Stimulated activated naive CD8-positive, alpha-beta T cell treated with anti-CD3 and anti-CD28 coated beads, Interleukin-15, amount 100 ng/mL, for 72 hours (primary cell): ENCODE measurements at regions not wholly inside any gene's neighbourhood (a gene's known extent, or its start where the extent isn't known, plus 50 kb on each side); places are given as distances from the start of the nearest gene placed in this dataset.
"Not testable (repeated sequence)": the region's sequence is repeated elsewhere in the genome, so short reads cannot be mapped to it uniquely, and the experiment has no call there.

Source experiments
- ATAC-seq: fragments of 150-1000 bp; cut with Tn5 transposase; 2 replicates; pipeline ENCODE4 v1.10.0; 2021; ENCODE audit warnings: mild to moderate bottlenecking, moderate library complexity
- DNase-seq, 2 donors: peaks; one replicate each; pipeline ENCODE4 v3.0.0; 2021 to 2022
- H3K27ac Mint-ChIP-seq, 2 donors: one replicate each; pipeline ENCODE4 v1.8.0; 2022; ENCODE audit warnings: mild to moderate bottlenecking in 2 of 2, mixed read lengths in 2 of 2, moderate library complexity in 2 of 2
- H3K27me3 Mint-ChIP-seq: one replicate; pipeline ENCODE4 v1.8.0; 2022; ENCODE audit warnings: mixed read lengths
- H3K4me1 Mint-ChIP-seq: one replicate; pipeline ENCODE4 v1.8.0; 2022; ENCODE audit warnings: mild to moderate bottlenecking, mixed read lengths
- H3K4me3 Mint-ChIP-seq, 2 donors: one replicate each; pipeline ENCODE4 v1.8.0; 2022; ENCODE audit warnings: mild to moderate bottlenecking in 2 of 2, mixed read lengths in 2 of 2, moderate library complexity in 1 of 2
- H3K9me3 Mint-ChIP-seq, 2 donors: one replicate each; pipeline ENCODE4 v1.8.0; 2022; ENCODE audit warnings: mixed read lengths in 2 of 2

DNA sequence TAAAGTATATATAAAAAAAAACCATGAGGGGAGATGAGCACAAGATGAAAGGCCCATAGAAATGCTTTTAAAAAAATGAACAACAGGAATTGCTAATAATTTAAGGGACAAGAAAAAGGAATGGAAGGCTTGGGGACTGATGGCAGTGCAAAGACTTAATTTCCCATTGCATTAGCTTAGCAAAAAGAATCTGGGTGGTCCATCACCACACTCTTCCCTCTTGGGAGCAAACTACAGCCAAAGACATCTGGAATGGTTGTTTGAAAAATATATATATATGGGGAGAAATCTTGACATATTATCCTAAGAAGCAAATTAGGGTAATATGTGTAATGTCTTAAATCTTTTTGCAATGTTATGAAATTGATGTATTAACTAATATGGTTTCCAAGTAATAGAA is 727.1 kb downstream of the METTL15 start:
- no peaks in the 10 kb centered on the region for H3K27me3 Mint-ChIP-seq
- no peak overlapping the region for H3K4me3 Mint-ChIP-seq
- H3K4me1 Mint-ChIP-seq, result no peaks in the 10 kb centered on the region
- DNase-seq, result no peak
- H3K27ac Mint-ChIP-seq, result no peak overlapping the region
- peaks cover 12 to 16% of the 10 kb centered on the region in 2 donors for H3K9me3 Mint-ChIP-seq
- no peak for ATAC-seq

DNA sequence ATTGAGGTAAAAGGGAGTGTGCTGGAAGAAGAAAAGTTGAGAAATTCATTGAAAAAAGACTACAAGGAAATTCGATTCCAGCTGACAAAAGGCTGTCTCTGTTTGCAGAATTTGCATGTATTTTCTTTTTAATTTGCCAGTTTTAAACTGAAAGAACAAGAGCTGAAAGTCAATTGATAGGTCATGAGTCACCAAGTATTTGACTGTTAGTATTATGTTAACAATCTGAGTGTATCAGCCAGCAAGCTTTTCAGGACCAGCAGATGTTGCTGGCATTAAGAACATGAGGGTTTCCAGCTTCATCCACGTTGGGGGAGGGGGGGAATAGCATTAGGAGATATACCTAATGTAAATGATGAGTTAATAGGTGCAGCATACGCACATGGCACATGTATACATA is 726.7 kb downstream of the METTL15 start:
- ATAC-seq (no peak), DNase-seq (no peak)
- H3K4me1 Mint-ChIP-seq, result no peaks in the 10 kb centered on the region
- H3K27ac Mint-ChIP-seq, result no peak overlapping the region
- H3K27me3 Mint-ChIP-seq, result no peaks in the 10 kb centered on the region
- H3K9me3 Mint-ChIP-seq, result peaks cover 14 to 16% of the 10 kb centered on the region in 2 donors
- no peak overlapping the region for H3K4me3 Mint-ChIP-seq

DNA sequence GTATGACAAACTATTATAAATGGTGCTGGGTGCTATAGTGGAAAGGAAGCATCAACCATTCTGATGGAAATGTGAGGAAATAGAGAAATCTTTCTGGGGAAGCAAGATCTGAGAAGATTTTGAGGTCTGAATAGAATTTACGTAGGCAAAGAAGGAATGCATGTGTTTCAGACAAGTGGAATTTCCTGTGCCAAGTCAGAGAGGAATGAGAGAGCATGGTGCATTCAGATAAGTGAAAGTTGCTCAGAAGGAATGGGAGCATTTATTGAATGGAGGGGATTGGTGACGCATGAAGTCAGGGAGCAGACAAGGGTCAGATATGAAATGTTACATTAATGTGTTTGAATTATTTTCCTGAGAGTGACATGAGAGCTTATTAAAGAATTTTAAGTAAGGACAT is 725.5 kb downstream of the METTL15 start:
- peaks cover 16 to 20% of the 10 kb centered on the region in 2 donors for H3K9me3 Mint-ChIP-seq
- DNase-seq (no peak), ATAC-seq (no peak)
- no peaks in the 10 kb centered on the region for H3K27me3 Mint-ChIP-seq
- no peaks in the 10 kb centered on the region for H3K4me1 Mint-ChIP-seq
- no peak overlapping the region for H3K4me3 Mint-ChIP-seq
- no peak overlapping the region for H3K27ac Mint-ChIP-seq

DNA sequence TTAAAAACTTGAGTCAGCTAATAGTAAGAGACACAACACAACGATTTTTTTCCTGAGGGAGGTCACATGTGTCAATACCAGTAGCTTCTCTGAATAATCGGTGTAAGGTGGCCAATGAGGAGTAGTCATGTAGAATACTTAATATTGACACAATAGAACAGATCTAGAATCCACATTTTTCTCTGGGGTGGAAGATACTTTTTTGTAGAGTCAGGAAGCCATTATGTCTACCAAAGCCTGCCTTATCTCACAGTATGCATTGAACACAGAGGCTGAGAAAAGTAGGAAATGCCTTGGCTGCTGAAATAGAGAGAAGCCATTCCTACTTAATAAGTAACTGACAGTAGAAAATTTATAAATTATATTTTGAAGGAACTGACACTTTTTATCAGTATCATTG is 725.0 kb downstream of the METTL15 start:
- no peak overlapping the region for H3K27ac Mint-ChIP-seq
- no peaks in the 10 kb centered on the region for H3K4me1 Mint-ChIP-seq
- no peaks in the 10 kb centered on the region for H3K27me3 Mint-ChIP-seq
- peaks cover 16 to 20% of the 10 kb centered on the region in 2 donors for H3K9me3 Mint-ChIP-seq
- DNase-seq (no peak), ATAC-seq (no peak)
- no peak overlapping the region for H3K4me3 Mint-ChIP-seq

DNA sequence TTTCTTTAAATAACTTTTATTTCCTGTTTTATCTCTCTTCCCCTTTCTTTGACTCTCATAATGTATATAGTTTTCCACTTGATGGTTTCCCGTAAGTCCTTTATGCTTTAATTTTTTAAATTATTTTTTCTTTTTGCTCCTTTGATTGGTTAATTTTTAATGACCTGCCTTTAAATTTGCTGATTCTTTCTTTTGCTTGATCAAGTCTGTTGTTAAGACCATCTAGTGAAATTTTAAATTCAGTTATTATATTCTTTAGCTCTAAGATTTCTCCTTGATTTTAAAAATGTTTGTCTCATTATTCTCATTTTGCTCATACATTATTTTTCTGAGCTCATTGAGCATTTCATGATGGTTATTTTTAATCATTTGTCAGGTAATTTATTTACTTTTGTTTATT is 718.6 kb downstream of the METTL15 start:
- Mint-ChIP-seq H3K27ac (no peak overlapping the region), H3K4me3 (no peak overlapping the region), H3K27me3 (no peaks in the 10 kb centered on the region), H3K4me1 (no peaks in the 10 kb centered on the region), H3K9me3 (peaks cover 0 to 19% of the 10 kb centered on the region in 2 donors)
- ATAC-seq (no peak), DNase-seq (no peak)

DNA sequence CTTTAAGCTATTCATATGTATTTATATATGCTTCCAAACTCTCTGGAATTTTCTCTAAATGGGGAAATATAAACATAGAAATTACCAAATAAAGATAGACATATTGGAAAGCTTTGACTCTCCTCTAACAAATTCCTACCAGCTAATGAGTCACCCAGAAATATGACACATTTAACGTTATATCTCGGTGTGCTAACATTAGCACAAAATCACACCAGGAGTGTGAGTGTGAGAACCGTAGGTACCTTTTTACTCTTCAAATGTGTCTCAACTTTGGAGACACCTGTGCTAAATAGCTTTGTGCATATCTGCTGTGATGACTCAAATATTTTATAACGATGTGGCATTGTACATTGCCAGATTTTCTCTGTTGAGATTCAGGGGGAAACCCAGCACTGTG is 714.4 kb downstream of the METTL15 start:
- Mint-ChIP-seq H3K27ac (no peak overlapping the region), H3K4me3 (no peak overlapping the region), H3K27me3 (no peaks in the 10 kb centered on the region), H3K4me1 (no peaks in the 10 kb centered on the region), H3K9me3 (peaks cover 7 to 15% of the 10 kb centered on the region in 2 donors)
- ATAC-seq (no peak), DNase-seq (no peak)

DNA sequence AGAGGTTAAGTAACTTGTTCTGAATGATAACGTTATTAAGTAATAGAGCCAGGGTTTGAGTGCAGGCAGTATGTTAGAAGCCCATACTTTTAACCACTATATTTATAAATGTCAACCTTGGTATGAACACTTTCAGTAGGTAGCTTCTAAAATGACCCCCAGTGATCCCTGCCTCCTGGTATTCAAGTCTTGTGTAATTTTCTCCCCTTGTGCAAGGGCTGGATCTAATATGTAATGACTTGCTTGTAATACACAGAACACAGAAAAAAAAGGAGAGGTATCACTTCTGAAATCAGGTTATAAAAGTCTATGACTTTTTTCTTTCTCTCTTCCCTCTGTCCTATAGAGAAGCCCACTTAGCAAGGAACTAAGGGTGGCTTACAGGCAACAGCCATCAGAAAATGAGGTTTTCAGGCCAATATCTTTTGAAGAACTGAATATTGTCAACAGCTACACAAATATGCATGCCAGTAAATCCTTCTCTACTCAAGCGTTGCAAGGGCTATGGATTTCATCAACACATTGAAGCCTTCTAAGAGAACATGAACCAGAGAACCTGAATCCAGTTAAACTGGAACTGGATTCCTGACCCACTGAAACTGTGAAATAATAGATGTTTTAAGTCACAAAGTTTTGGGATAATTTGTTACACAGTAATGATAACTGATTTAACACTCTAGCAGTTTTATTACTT is 712.3 kb downstream of the METTL15 start:
- Mint-ChIP-seq H3K27ac (no peak overlapping the region), H3K4me1 (no peaks in the 10 kb centered on the region), H3K9me3 (peaks cover 7 to 10% of the 10 kb centered on the region in 2 donors), H3K27me3 (no peaks in the 10 kb centered on the region), H3K4me3 (no peak overlapping the region)
- ATAC-seq (no peak), DNase-seq (no peak)

DNA sequence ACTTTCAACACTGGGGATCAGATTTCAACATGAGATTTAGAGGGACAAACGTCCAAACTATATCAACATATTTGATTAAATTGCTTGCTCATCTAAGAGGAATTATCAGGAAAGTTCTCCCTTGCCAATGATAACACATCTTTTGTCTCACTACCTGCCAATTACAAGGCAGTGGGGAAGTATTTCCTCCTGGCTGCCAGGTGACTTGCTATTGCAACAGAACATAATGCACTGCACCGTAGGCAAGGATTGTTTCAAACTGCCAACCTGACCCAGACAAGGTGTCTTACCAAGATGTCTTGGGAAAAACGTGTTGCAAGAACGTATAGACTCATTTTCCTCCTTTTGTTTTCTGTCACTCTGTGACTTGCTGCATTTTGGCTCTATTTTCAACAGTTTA is 711.6 kb downstream of the METTL15 start:
- ATAC-seq (no peak), DNase-seq (no peak)
- Mint-ChIP-seq H3K9me3 (peaks cover 7 to 10% of the 10 kb centered on the region in 2 donors), H3K4me3 (no peak overlapping the region), H3K27ac (no peak overlapping the region), H3K27me3 (no peaks in the 10 kb centered on the region), H3K4me1 (no peaks in the 10 kb centered on the region)

DNA sequence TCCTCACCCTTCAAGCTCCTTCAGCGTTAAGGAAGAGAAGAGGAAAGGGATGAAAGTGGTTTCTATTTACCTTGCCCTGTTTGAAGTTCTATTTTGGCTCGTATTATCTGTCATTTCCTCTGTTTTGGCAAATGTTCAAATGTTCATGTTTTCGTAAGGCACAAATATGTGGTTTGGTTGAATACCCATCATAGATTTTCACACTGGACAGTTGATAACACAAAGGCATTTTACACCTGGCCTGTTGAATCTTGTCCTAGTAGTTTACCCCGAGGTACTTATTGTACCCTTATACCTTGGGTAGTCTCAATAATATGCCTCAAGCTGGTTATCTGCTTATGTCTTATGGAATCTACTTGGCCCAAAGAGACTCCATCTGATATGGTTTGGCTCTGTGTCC is 706.9 kb downstream of the METTL15 start:
- no peak for DNase-seq
- Mint-ChIP-seq H3K4me1 (no peaks in the 10 kb centered on the region), H3K27ac (no peak overlapping the region), H3K4me3 (no peak overlapping the region), H3K9me3 (peaks cover 4 to 8% of the 10 kb centered on the region in 2 donors), H3K27me3 (no peaks in the 10 kb centered on the region)
- ATAC-seq, result no peak

DNA sequence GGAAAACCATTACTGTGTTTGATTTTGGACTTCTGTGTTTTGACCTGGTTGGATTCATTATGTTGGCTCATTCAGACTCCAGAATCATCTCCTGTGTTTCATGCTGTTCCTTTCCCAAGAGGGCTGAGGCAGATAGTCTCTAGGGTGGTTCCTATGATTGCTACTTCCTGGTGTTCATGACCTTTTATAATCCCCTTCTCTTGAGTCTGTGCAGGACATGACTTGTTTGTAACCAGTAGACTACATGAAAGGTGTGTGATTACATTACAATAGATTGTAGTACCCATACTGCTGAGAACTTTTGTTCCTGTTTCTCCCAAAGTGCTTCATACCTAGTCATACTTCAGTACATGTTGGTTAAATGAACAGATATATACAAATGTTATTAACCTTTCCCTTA is 700.6 kb downstream of the METTL15 start:
- Mint-ChIP-seq H3K4me3 (no peak overlapping the region), H3K27ac (no peak overlapping the region), H3K27me3 (no peaks in the 10 kb centered on the region), H3K4me1 (no peaks in the 10 kb centered on the region), H3K9me3 (peaks cover 3 to 4% of the 10 kb centered on the region in 2 donors)
- no peak for DNase-seq
- no peak for ATAC-seq

DNA sequence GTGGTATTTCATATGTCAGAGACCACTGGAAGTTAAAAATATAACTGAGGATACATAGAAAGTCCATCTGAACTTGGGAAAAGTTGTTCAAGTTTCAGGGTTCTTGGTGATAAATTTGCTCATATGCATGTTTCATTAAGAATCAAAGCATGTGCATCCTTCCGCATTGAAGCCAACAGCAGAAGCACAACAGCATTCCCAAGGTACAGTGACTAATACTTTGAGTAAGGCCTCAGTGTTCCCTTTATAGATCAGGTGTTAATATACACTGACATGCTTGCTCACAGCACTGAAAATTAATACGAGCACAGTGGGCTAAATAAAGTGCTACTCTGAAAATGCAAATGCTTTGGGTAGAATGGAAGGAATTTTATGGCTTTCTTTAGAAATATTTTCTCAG is 691.1 kb downstream of the METTL15 start:
- ATAC-seq (no peak), DNase-seq (no peak)
- Mint-ChIP-seq H3K27ac (no peak overlapping the region), H3K4me3 (no peak overlapping the region), H3K27me3 (no peaks in the 10 kb centered on the region), H3K4me1 (no peaks in the 10 kb centered on the region), H3K9me3 (peaks cover 21 to 25% of the 10 kb centered on the region in 2 donors)

DNA sequence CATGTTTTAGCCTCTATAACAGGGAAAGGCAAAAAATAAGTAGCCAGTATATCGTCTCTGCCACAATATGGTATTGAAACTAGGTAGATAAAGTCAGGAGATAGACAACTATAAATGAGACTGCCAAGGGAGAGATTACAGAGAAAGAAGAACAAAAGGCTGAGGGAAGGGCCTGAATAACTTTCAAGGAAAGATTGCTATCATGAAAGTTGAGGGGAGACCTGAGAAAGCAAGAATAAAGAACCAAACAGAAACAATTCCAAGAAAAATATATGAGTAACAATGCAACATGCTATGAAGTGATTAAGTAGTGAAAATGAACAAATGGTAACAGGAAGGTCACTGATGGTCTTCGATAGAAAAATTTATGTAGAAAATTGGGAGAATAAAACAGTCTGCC is 690.1 kb downstream of the METTL15 start:
- H3K4me3 Mint-ChIP-seq, result no peak overlapping the region
- DNase-seq (no peak), ATAC-seq (no peak)
- no peak overlapping the region for H3K27ac Mint-ChIP-seq
- H3K9me3 Mint-ChIP-seq, result peaks cover 25 to 33% of the 10 kb centered on the region in 2 donors
- H3K4me1 Mint-ChIP-seq, result no peaks in the 10 kb centered on the region
- H3K27me3 Mint-ChIP-seq, result no peaks in the 10 kb centered on the region

DNA sequence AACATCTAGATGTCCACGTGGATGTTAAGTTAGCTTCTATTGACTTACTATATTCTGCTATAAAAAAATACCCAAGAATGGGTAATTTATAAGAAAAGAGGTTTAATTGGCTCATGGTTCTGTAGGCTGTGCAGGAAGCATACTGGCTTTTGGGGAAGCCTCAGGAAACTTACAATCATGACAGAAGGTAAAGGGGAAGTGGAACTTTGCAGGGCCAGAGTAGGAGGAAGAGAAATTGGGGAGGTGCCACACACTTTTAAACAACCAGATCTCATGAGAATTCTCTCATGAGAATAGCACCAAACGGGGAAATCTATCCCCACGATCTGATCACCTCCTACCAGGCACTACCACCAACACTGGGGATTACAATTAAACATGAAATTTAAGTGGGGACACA is 689.3 kb downstream of the METTL15 start:
- H3K9me3 Mint-ChIP-seq, result peaks cover 22 to 28% of the 10 kb centered on the region in 2 donors
- H3K4me3 Mint-ChIP-seq, result no peak overlapping the region
- no peaks in the 10 kb centered on the region for H3K27me3 Mint-ChIP-seq
- no peaks in the 10 kb centered on the region for H3K4me1 Mint-ChIP-seq
- H3K27ac Mint-ChIP-seq, result no peak overlapping the region
- no peak for DNase-seq
- no peak for ATAC-seq

DNA sequence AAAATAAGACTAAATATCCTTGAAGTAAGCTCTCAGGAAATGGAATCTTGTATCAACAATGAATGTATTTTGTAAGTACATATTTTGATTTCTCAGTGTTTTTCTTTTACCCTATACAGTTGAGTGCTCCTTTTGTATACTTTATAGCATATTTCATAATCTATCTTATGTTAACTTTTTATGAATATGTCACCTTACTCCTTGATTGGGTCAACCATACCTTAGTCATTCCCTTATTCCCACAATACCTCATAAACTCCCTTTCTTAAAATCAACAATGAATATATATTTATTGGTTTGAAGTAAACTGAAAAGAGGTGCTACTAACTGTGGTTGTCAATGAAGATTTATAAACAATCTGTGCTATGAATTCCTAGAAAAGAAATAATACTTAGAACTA is 686.2 kb downstream of the METTL15 start:
- Mint-ChIP-seq H3K4me3 (no peak overlapping the region), H3K9me3 (peaks cover 40 to 47% of the 10 kb centered on the region in 2 donors), H3K4me1 (no peaks in the 10 kb centered on the region), H3K27me3 (no peaks in the 10 kb centered on the region), H3K27ac (no peak overlapping the region)
- DNase-seq, result no peak
- ATAC-seq, result no peak

DNA sequence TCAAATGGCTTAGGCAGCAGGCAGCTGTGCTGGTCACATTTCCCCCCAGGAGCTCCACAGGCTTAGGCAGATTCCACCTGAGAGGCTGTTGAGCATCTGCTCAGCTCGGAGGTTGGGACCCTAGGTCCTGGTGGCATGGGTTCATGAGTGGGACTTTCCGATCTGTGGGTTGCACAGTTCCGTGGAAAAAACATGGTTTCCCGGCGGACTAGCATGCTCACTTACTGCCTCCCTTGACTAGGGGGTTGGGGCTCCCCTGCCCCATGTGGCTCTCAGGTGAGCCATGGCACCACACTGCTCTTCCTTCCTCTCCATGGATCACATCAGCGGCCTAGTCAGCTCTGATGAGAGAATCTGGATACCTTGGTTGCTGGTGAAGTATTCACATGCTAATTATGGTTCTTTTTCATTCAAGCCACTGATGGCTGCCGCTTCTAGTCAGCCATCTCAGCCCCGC is 685.1 kb downstream of the METTL15 start:
- Mint-ChIP-seq H3K27ac (no peak overlapping the region), H3K4me3 (no peak overlapping the region), H3K27me3 (no peaks in the 10 kb centered on the region), H3K4me1 (no peaks in the 10 kb centered on the region), H3K9me3 (peaks cover 37 to 47% of the 10 kb centered on the region in 2 donors)
- ATAC-seq, result no peak
- DNase-seq, result no peak

DNA sequence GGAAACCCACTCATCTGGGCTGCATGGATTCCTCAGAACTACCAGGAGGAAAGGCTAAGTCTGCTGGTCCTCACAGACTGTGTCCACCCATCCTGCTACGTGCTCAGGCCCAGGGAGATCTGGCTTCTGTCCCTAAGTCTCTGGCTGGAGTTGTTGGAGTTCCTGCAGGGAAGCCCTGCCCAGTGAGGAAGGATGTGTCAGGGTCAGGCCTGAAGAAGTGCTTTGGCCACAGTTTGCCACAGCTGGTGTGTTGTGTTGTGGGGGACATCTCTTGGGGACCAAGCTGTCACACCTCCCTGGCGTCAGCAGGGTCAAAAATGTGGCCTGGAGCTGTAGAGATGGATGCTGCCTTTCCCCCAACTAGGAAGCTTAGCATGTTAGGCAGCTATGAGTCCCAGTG is 684.7 kb downstream of the METTL15 start:
- Mint-ChIP-seq H3K9me3 (peaks cover 32 to 47% of the 10 kb centered on the region in 2 donors), H3K27me3 (no peaks in the 10 kb centered on the region), H3K4me3 (no peak overlapping the region), H3K4me1 (no peaks in the 10 kb centered on the region), H3K27ac (no peak overlapping the region)
- ATAC-seq, result no peak
- no peak for DNase-seq

DNA sequence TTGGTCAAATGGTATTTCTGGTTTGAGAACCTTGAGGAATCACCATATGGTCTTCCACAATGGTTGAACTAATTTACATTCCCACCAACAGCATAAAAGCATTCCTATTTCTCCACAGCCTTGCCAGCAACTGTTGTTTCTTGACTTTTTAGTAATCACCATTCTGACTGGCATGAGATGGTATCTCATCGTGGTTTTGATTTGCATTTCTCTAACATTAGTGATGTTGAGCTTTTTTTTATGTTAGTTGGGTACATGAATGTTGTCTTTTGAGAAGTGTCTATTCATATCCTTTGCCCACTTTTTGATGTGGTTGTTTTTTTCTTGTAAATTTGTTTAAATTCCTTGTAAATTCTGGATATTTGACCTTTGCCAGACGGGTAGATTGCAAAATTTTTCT is 679.7 kb downstream of the METTL15 start:
- DNase-seq, H3K4me1 Mint-ChIP-seq, H3K27ac Mint-ChIP-seq, H3K27me3 Mint-ChIP-seq, ATAC-seq, H3K4me3 Mint-ChIP-seq: not testable (repeated sequence)
- H3K9me3 Mint-ChIP-seq, result peaks cover 19 to 39% of the 10 kb centered on the region in 2 donors
